T-helper 1 cell treated with Interleukin-12 subunit alpha and Interleukin-12 subunit beta and Interleukin-4 antibody, amounts not matched to agents 30 ng/mL and 1 ng/mL, for 36 hours (primary cell): ENCODE measurements at regions not wholly inside any gene's neighbourhood (a gene's known extent, or its start where the extent isn't known, plus 50 kb on each side); places are given as distances from the start of the nearest gene placed in this dataset.

Experiments
- intact Hi-C: fragments of 100-400 bp; cut with micrococcal nuclease; formaldehyde crosslinking; loops from one replicate; pipeline ENCODE4 v1.15.1; 2024

GRCh38 chrX:40153345-40154249, 55.8 kb upstream of the BCOR start:
- intact Hi-C loops: loop anchor here (1.0 to 2.0 kb wide), 3 partner anchors 15 to 59 kb away; no protein-coding TSS in a partner anchor

GRCh38 chrX:40152741-40153344, 55.1 kb upstream of the BCOR start:
- intact Hi-C loops: loop anchor here (1.0 to 2.0 kb wide), 2 partner anchors 47 to 58 kb away; no protein-coding TSS in a partner anchor

GRCh38 chrX:40152173-40152711, 54.5 kb upstream of the BCOR start:
- intact Hi-C loops: loop anchor here (2.0 kb wide), 1 partner anchor 57 kb away; no protein-coding TSS in a partner anchor

GRCh38 chrX:40151211-40152172, 53.7 kb upstream of the BCOR start:
- intact Hi-C loops: loop anchor here (2.0 kb wide), 1 partner anchor 57 kb away; no protein-coding TSS in a partner anchor

GRCh38 chrX:40150503-40150902, 52.7 kb upstream of the BCOR start:
- intact Hi-C loops: no loop called here

- intact Hi-C loops: no loop called here
Observed at GRCh38 chrX:40149286-40150175, 51.8 kb upstream of the BCOR start.

- intact Hi-C loops: no loop called here
Observed at GRCh38 chrX:40148385-40149285, 50.9 kb upstream of the BCOR start.

GRCh38 chrX:40147971-40148370, 50.2 kb upstream of the BCOR start:
- intact Hi-C loops: no loop called here
